IPS DF 6.9 (cell line): ENCODE measurements at regions not wholly inside any gene's neighbourhood (a gene's known extent, or its start where the extent isn't known, plus 50 kb on each side); places are given as distances from the start of the nearest gene placed in this dataset.

Experiments
- DNase-seq: peaks from one replicate; pipeline ENCODE4 v3.0.0-alpha.2; 2013; ENCODE audit warnings: low read depth, low spot score
- H3K27ac ChIP-seq: one replicate; pipeline ENCODE4 v1.5.1; 2013; ENCODE audit warnings: low read length, control low read depth
- H3K27me3 ChIP-seq: 2 replicates; pipeline ENCODE4 v1.6.1; 2013; ENCODE audit warnings: mild to moderate bottlenecking, low read length; ENCODE audit not compliant: control insufficient read depth, insufficient read depth
- H3K36me3 ChIP-seq: 2 replicates; pipeline ENCODE4 v1.6.1; 2013; ENCODE audit warnings: low read length; ENCODE audit not compliant: control insufficient read depth, insufficient read depth
- H3K4me1 ChIP-seq: 2 replicates; pipeline ENCODE4 v1.6.1; 2013; ENCODE audit warnings: low read length; ENCODE audit not compliant: control insufficient read depth, insufficient read depth
- H3K4me3 ChIP-seq: 2 replicates; pipeline ENCODE4 v1.5.1; 2013; ENCODE audit warnings: mild to moderate bottlenecking, low read length
- H3K9me3 ChIP-seq: 2 replicates; pipeline ENCODE4 v1.6.1; 2013; ENCODE audit warnings: low read length, inconsistent platforms; ENCODE audit not compliant: control insufficient read depth, insufficient read depth
- WGBS: extraction: QIAGEN DNeasy Blood & Tissue Kit; methylation state at CpG from one replicate; pipeline ENCODE4 v1.1.7; 2013; ENCODE audit warnings: mixed read lengths, missing lambda C conversion rate; ENCODE audit not compliant: insufficient read length, insufficient coverage; 5-methylcytosine and 5-hydroxymethylcytosine counted together

DNA sequence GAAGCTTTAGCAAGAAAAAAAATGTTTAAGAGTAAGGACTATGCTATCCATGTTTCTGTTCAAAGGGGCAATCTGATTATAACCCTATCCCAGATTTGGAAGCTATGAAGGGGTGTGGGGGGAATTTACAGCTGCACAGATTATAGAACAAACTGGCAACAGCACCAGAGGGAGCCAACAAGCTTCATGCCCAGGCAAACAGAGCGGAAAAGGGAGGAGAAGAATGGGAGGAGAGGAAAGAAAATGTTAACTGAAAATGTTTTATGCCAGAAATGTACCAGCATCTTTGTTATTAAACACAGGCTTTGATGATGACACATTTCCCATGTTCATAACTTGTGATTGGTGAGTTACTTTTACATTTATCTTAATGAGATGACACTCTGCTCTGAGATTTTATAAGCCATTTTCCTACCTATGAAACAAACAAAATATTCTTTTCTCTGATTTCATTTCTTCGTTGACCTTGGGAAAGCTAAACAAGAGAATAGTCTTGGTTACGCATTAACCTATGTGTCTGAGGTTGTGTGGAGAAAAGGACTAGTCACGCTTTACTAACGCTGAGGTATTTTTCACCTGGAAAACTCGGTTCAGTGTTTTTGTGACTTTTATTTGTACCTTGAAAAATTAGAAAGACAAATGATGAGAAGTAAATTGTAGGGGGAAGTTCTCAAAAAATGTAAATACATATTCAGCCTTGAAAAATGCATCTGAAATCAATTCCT lies 235.8 kb upstream of the MIR17HG start:
- no peaks in the 10 kb centered on the region for H3K9me3 ChIP-seq
- no peaks in the 10 kb centered on the region for H3K4me1 ChIP-seq
- H3K27me3 ChIP-seq, result no peaks in the 10 kb centered on the region
- no peaks in the 10 kb centered on the region for H3K36me3 ChIP-seq
- no peak overlapping the region for H3K27ac ChIP-seq
- H3K4me3 ChIP-seq, result no peak overlapping the region
- no CpG with 5 or more reads among the region's 6 CpGs for WGBS
- no peak for DNase-seq

GRCh38 chr13:91112201-91112923 lies 235.1 kb upstream of the MIR17HG start:
- H3K4me1 ChIP-seq, result no peaks in the 10 kb centered on the region
- no peaks in the 10 kb centered on the region for H3K36me3 ChIP-seq
- no peak for DNase-seq
- no peak overlapping the region for H3K4me3 ChIP-seq
- no peak overlapping the region for H3K27ac ChIP-seq
- H3K27me3 ChIP-seq, result no peaks in the 10 kb centered on the region
- no CpG with 5 or more reads among the region's 7 CpGs for WGBS
- no peaks in the 10 kb centered on the region for H3K9me3 ChIP-seq

GRCh38 chr13:91112924-91113277 lies 234.6 kb upstream of the MIR17HG start:
- Histone ChIP-seq H3K27me3 (no peaks in the 10 kb centered on the region), H3K4me1 (no peaks in the 10 kb centered on the region), H3K4me3 (no peak overlapping the region), H3K27ac (no peak overlapping the region), H3K36me3 (no peaks in the 10 kb centered on the region), H3K9me3 (no peaks in the 10 kb centered on the region)
- no peak for DNase-seq
- WGBS, result no CpG with 5 or more reads among the region's 1 CpG

DNA sequence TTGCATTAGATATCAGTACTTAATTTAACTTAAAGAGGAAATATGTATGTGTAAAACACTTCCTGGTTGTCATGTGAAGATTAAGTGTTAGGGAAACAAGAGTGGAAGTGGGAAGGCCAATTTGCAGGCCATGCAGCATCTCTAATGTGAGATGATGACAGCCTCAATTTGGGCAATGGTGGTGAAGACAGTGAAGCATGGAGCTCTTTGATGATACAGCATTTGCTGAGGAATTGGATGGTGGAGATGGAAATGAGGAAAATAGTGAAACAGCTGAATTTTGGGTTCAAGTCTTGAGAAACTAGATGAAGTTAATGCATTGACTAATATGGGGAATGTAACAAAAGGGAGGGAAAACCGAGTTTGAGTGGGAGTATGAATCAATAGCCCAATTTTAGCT lies 231.7 kb upstream of the MIR17HG start:
- Histone ChIP-seq H3K27ac (no peak overlapping the region), H3K27me3 (no peaks in the 10 kb centered on the region), H3K4me1 (no peaks in the 10 kb centered on the region), H3K36me3 (no peaks in the 10 kb centered on the region), H3K9me3 (no peaks in the 10 kb centered on the region), H3K4me3 (no peak overlapping the region)
- no peak for DNase-seq
- WGBS, result no CpG with 5 or more reads among the region's 1 CpG

DNA sequence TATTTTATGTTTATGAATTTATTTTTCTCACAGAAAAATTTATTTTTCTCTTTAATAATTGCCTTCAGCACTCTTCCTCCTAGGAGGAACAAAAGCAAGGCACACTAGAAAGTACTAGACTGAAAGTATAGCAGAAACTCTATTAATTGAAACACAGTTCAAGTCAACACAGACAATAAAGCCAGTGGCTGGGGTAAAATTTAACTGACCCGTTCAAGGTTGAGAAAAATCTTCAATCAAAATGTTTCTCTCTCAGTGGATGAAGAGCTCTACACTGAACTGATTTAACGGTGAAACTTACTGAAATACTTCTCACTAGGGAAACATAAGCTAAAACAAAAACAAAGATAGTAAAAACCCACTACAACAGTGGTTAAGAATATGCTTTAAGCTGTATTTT lies 230.1 kb upstream of the MIR17HG start:
- H3K27me3 ChIP-seq, result no peaks in the 10 kb centered on the region
- H3K4me3 ChIP-seq, result no peak overlapping the region
- no CpG with 5 or more reads among the region's 2 CpGs for WGBS
- H3K36me3 ChIP-seq, result no peaks in the 10 kb centered on the region
- H3K4me1 ChIP-seq, result no peaks in the 10 kb centered on the region
- DNase-seq, result no peak
- no peak overlapping the region for H3K27ac ChIP-seq
- no peaks in the 10 kb centered on the region for H3K9me3 ChIP-seq

GRCh38 chr13:91119643-91120042 lies 227.8 kb upstream of the MIR17HG start:
- Histone ChIP-seq H3K27ac (no peak overlapping the region), H3K36me3 (no peaks in the 10 kb centered on the region), H3K27me3 (no peaks in the 10 kb centered on the region), H3K4me3 (no peak overlapping the region), H3K9me3 (no peaks in the 10 kb centered on the region), H3K4me1 (no peaks in the 10 kb centered on the region)
- DNase-seq, result no peak
- no CpG with 5 or more reads among the region's 3 CpGs for WGBS

DNA sequence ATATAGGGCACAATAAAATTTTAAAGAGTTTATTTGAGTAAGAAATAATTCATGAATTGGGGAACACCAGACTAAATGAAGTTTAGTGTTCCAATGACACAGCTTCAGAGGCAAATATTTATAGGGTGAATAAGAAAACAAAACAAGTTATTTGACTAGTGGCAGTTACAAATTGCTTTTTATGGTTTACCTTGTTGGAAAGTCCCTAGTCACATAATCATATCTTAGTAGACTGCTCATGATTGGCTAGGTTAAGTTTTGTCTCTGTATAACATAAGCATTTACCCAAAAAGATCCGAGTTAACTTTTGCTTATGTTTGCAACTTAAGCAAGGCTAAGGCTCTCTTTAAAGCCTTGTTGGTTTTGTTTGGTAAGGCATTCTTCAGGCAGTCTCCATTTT lies 224.7 kb upstream of the MIR17HG start:
- H3K4me1 ChIP-seq, result no peaks in the 10 kb centered on the region
- no peaks in the 10 kb centered on the region for H3K36me3 ChIP-seq
- no peak overlapping the region for H3K27ac ChIP-seq
- WGBS, result no CpG with 5 or more reads among the region's 1 CpG
- H3K4me3 ChIP-seq, result no peak overlapping the region
- H3K27me3 ChIP-seq, result no peaks in the 10 kb centered on the region
- no peak for DNase-seq
- no peaks in the 10 kb centered on the region for H3K9me3 ChIP-seq

GRCh38 chr13:91123456-91124127 lies 223.9 kb upstream of the MIR17HG start:
- peak; percentile 18 for DNase-seq
- Histone ChIP-seq H3K4me1 (no peaks in the 10 kb centered on the region), H3K4me3 (no peak overlapping the region), H3K27me3 (no peaks in the 10 kb centered on the region), H3K9me3 (no peaks in the 10 kb centered on the region), H3K27ac (no peak overlapping the region), H3K36me3 (no peaks in the 10 kb centered on the region)
- WGBS, result no CpG with 5 or more reads among the region's 5 CpGs

GRCh38 chr13:91126806-91127205 lies 220.7 kb upstream of the MIR17HG start:
- no peaks in the 10 kb centered on the region for H3K4me1 ChIP-seq
- H3K27ac ChIP-seq, result no peak overlapping the region
- no peaks in the 10 kb centered on the region for H3K9me3 ChIP-seq
- no peak for DNase-seq
- no peak overlapping the region for H3K4me3 ChIP-seq
- H3K36me3 ChIP-seq, result no peaks in the 10 kb centered on the region
- no CpG with 5 or more reads among the region's 4 CpGs for WGBS
- no peaks in the 10 kb centered on the region for H3K27me3 ChIP-seq

GRCh38 chr13:91127995-91128394 lies 219.5 kb upstream of the MIR17HG start:
- Histone ChIP-seq H3K9me3 (no peaks in the 10 kb centered on the region), H3K27ac (no peak overlapping the region), H3K36me3 (no peaks in the 10 kb centered on the region), H3K27me3 (no peaks in the 10 kb centered on the region), H3K4me3 (no peak overlapping the region), H3K4me1 (no peaks in the 10 kb centered on the region)
- WGBS, result no CpG with 5 or more reads among the region's 1 CpG
- no peak for DNase-seq
